HG02678 (cell line): ENCODE measurements at regions not wholly inside any gene's neighbourhood (a gene's known extent, or its start where the extent isn't known, plus 50 kb on each side); places are given as distances from the start of the nearest gene placed in this dataset.

Experiments used
- ATAC-seq: cut with Tn5 transposase; IDR thresholded peaks from one replicate; pipeline ENCODE4 v1.9.1; 2021; ENCODE audit warnings: mild to moderate bottlenecking, moderate library complexity; ENCODE audit not compliant: unreplicated experiment

DNA sequence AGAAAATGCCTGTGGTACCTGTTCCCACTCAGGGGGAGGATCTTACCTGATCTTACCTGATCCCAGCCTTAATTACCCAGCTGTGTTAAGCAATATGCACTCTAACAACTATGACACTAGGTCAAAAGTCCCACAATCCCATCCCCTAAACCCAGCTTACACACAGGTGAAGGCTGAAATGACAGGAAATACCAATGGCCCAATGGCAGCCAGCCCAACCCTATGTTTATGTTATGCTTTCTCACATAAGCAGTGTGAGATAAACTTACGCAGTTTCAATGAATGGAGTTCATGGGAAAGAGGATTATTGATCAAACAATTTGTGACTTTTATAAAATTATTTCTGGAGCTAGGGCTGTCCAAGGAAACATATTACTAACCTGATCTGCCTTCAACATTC lies 91.9 kb downstream of the GPAM start:
- no peak for ATAC-seq

DNA sequence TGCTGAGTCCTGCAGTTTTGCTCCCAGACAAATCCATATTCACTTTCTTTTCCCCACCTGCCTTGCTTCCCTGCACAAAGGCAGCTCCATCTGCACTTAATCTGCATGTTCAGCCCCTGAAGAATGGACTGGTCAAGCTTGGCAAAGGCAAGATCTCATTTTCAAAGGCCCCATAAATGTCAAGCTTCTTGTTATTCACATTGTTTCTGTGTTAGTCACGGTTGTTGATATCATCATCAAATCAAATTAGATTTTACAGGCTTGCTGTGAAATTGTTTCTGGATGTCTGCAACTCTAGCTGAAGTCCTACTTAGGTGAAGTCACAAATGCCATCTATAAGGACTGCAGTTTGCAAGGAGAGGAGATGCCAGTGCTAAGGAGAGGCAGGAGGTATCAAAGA lies 91.0 kb downstream of the GPAM start:
- no peak for ATAC-seq

DNA sequence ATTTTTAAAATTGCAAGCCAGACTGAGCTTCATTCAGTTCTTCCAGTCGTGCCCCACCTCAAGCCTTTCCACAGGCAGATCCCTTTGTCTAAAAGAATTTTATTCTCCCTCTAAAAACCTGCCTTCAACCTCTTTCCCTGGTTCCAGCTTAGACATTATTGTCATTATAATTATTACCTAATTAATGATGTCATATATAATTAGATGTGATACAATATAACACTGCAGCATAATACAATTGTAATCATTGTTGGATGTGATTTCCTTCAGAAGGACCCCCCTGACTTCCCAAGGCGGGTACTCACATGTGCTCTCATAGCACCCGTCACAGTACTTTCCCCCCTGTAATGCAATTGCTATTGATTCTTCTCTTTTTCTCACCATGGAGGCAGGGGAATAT lies 88.6 kb downstream of the GPAM start:
- ATAC-seq: no peak

GRCh38 chr10:112095731-112096130 lies 87.8 kb downstream of the GPAM start:
- ATAC-seq: no peak

DNA sequence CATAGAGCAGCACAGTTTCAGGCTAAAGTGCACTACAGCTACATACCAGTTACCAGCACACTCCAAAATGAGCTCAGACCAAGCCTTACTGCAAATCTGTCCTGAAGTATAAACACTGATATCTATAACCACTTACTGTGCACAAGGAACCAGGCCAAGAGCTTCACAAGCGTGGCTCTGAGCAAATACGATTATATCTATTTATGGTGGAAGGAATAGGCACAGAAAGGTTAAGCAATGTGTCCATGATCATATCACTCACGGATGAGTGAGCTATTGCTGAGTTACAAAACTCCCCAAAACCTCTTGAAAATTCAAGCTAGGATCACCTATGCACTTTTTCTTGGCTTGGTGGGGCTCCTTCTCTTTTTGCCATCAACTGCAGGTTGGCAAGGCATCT lies 84.9 kb downstream of the GPAM start:
- ATAC-seq: no peak
